ENCODE measurements at regions not wholly inside any gene's neighbourhood (a gene's known extent, or its start where the extent isn't known, plus 50 kb on each side); places are given as distances from the start of the nearest gene placed in this dataset.

DNA sequence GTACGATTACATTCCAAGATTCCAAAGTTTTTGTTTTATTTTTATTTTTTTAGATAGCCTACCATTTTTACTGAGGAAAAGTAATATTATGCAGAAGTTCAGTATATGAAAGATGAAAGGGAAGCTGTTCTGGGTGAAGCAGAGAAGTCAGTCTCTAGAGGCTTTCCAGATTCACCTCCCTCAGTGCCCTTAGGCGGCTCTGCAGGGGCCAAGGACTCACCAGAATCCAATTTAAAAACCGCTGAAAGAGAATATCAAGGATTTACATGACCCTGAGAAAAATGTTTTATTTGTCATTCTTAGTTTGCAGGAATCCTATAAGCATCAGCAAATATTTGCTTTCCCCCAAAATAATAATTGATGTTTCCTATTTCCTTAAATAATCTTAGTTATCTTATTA lies 1084.6 kb upstream of the ARRDC3 start:
- TF ChIP-seq, protein P1, sequence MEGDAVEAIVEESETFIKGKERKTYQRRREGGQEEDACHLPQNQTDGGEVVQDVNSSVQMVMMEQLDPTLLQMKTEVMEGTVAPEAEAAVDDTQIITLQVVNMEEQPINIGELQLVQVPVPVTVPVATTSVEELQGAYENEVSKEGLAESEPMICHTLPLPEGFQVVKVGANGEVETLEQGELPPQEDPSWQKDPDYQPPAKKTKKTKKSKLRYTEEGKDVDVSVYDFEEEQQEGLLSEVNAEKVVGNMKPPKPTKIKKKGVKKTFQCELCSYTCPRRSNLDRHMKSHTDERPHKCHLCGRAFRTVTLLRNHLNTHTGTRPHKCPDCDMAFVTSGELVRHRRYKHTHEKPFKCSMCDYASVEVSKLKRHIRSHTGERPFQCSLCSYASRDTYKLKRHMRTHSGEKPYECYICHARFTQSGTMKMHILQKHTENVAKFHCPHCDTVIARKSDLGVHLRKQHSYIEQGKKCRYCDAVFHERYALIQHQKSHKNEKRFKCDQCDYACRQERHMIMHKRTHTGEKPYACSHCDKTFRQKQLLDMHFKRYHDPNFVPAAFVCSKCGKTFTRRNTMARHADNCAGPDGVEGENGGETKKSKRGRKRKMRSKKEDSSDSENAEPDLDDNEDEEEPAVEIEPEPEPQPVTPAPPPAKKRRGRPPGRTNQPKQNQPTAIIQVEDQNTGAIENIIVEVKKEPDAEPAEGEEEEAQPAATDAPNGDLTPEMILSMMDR (IDR thresholded peaks at IDR 0.05) = no peak
- H3K9me3 Mint-ChIP-seq = peaks cover 0 to 10% of the 10 kb centered on the region in 2 donors
- no peak overlapping the region for H3K4me3 Mint-ChIP-seq
- no peak overlapping the region for H3K27ac Mint-ChIP-seq
- Histone ChIP-seq H3K4me1 (ENCODE audit: control insufficient read depth, insufficient read depth, low read length) (no peaks in the 10 kb centered on the region), H3K27me3 (ENCODE audit: control insufficient read depth, insufficient read depth, low read length) (no peaks in the 10 kb centered on the region), H3K36me3 (ENCODE audit: control insufficient read depth, insufficient read depth, low read length) (no peaks in the 10 kb centered on the region), H3K27ac (ENCODE audit: low read length) (no peak overlapping the region), H3K9me3 (ENCODE audit: control insufficient read depth, insufficient read depth, low read length) (peaks cover 5% of the 10 kb centered on the region), H3K4me3 (ENCODE audit: low read length) (no peak overlapping the region)
- no peaks in the 10 kb centered on the region for H3K27me3 Mint-ChIP-seq (ENCODE audit: low read depth in 2 of 2)
- ATAC-seq = no peak
- 80% methylated on average over 2 of the region's 3 CpGs for WGBS (ENCODE audit: insufficient coverage)
- DNase-seq = no peak
- intact Hi-C loops (cut with micrococcal nuclease) = no loop called here
- H3K36me3 Mint-ChIP-seq = no peaks in the 10 kb centered on the region
- H3K4me1 Mint-ChIP-seq = no peaks in the 10 kb centered on the region

DNA sequence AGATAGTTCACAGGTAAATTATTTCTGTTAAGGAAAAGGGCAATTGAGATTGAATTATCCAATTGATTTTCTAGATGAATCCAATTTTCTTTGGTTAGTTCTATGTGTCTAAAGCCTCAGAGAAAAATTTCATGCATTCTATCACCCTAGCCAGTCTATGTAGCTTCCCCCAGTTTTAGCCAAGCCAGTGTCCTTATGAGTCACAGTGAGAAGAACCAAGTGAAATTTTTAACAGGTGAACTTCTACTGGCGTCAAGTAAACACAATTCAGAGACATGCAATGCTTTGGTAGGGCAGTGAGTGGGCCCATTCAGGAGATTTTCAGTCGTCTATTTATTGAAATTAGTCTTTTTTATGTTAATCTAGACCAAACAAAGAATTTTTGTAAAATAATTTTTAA lies 1077.4 kb upstream of the ARRDC3 start:
- Mint-ChIP-seq H3K27me3 (ENCODE audit: low read depth in 2 of 2) (no peaks in the 10 kb centered on the region), H3K4me1 (no peaks in the 10 kb centered on the region), H3K9me3 (peaks cover 2 to 6% of the 10 kb centered on the region in 2 donors), H3K4me3 (no peak overlapping the region), H3K36me3 (peaks cover 8% of the 10 kb centered on the region), H3K27ac (no peak overlapping the region)
- DNase-seq (no peak), ATAC-seq (no peak)
- Histone ChIP-seq H3K9me3 (ENCODE audit: control insufficient read depth, insufficient read depth, low read length) (peaks cover 4% of the 10 kb centered on the region), H3K4me1 (ENCODE audit: control insufficient read depth, insufficient read depth, low read length) (no peaks in the 10 kb centered on the region), H3K36me3 (ENCODE audit: control insufficient read depth, insufficient read depth, low read length) (no peaks in the 10 kb centered on the region), H3K4me3 (ENCODE audit: low read length) (no peak overlapping the region), H3K27me3 (ENCODE audit: control insufficient read depth, insufficient read depth, low read length) (no peaks in the 10 kb centered on the region), H3K27ac (ENCODE audit: low read length) (no peak overlapping the region)
- intact Hi-C loops (cut with micrococcal nuclease) = no loop called here
- TF ChIP-seq, protein P1 (IDR thresholded peaks at IDR 0.05) = no peak
- 77% methylated on average over 1 of the region's 2 CpGs for WGBS (ENCODE audit: insufficient coverage)

DNA sequence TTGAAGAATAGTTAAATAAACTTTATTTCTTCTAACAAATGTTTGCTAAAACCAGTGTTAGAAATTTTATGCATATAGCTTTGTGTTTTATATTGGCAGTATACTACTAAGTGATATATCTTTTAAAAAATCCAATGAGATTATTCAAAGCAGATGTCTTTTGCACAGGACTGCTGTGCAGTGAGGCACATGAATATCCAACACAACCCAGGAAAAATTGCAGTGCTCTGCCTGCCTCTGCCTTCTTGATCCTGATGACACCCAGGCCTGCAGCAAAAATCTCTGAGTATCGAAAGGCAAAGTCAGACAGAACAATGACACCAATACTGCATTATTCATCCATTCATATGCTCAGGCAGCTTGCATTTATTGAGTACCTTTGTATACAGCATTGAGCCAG lies 1076.5 kb upstream of the ARRDC3 start:
- Mint-ChIP-seq H3K4me3 (no peak overlapping the region), H3K27ac (no peak overlapping the region), H3K4me1 (no peaks in the 10 kb centered on the region), H3K9me3 (peaks cover 4 to 13% of the 10 kb centered on the region in 2 donors), H3K27me3 (ENCODE audit: low read depth in 2 of 2) (no peaks in the 10 kb centered on the region), H3K36me3 (peaks cover 15% of the 10 kb centered on the region)
- 82% methylated on average over 1 of the region's 1 CpG for WGBS (ENCODE audit: insufficient coverage)
- Histone ChIP-seq H3K36me3 (ENCODE audit: control insufficient read depth, insufficient read depth, low read length) (no peaks in the 10 kb centered on the region), H3K4me3 (ENCODE audit: low read length) (no peak overlapping the region), H3K9me3 (ENCODE audit: control insufficient read depth, insufficient read depth, low read length) (peaks cover 4% of the 10 kb centered on the region), H3K27ac (ENCODE audit: low read length) (no peak overlapping the region), H3K27me3 (ENCODE audit: control insufficient read depth, insufficient read depth, low read length) (no peaks in the 10 kb centered on the region), H3K4me1 (ENCODE audit: control insufficient read depth, insufficient read depth, low read length) (no peaks in the 10 kb centered on the region)
- intact Hi-C loops (cut with micrococcal nuclease) = no loop called here
- TF ChIP-seq, protein P1 (IDR thresholded peaks at IDR 0.05) = no peak
- DNase-seq (no peak), ATAC-seq (no peak)

DNA sequence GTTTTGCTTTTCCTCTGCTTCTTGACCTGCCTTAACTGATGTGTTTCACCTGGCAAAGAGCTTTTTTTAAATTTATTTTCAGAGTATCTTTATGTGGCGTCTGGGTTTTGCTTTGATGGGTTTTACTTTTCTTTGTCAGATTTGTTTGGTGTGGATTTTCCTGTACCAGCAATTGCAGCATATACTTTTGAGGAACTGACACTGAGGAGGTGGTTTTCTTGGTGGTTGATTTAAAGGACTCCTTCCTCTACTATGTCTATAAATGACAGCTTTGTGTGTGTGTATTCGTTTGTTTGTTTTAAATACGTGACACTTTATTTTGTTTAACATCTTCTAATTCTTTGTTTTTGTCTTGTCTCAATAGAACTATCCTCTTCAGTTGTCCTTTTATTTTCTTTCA lies 1071.9 kb upstream of the ARRDC3 start:
- intact Hi-C loops (cut with micrococcal nuclease) = no loop called here
- TF ChIP-seq, protein P1 (IDR thresholded peaks at IDR 0.05) = no peak
- ATAC-seq = no peak
- Mint-ChIP-seq H3K4me1 (no peaks in the 10 kb centered on the region), H3K27me3 (ENCODE audit: low read depth in 2 of 2) (no peaks in the 10 kb centered on the region), H3K36me3 (peaks cover 15% of the 10 kb centered on the region), H3K9me3 (peaks cover 6 to 15% of the 10 kb centered on the region in 2 donors), H3K27ac (no peak overlapping the region), H3K4me3 (no peak overlapping the region)
- H3K9me3 ChIP-seq (ENCODE audit: control insufficient read depth, insufficient read depth, low read length) = peaks cover 4% of the 10 kb centered on the region
- no peaks in the 10 kb centered on the region for H3K4me1 ChIP-seq (ENCODE audit: control insufficient read depth, insufficient read depth, low read length)
- no peak overlapping the region for H3K4me3 ChIP-seq (ENCODE audit: low read length)
- H3K27me3 ChIP-seq (ENCODE audit: control insufficient read depth, insufficient read depth, low read length) = no peaks in the 10 kb centered on the region
- WGBS (ENCODE audit: insufficient coverage) = 29% methylated on average over 1 of the region's 3 CpGs
- DNase-seq = no peak
- H3K27ac ChIP-seq (ENCODE audit: low read length) = no peak overlapping the region
- H3K36me3 ChIP-seq (ENCODE audit: control insufficient read depth, insufficient read depth, low read length) = no peaks in the 10 kb centered on the region
